Mesenchymal stem cell (in vitro differentiated cells and primary cell): ENCODE measurements at regions not wholly inside any gene's neighbourhood (a gene's known extent, or its start where the extent isn't known, plus 50 kb on each side); places are given as distances from the start of the nearest gene placed in this dataset.

Experiments
- DNase-seq: peaks from one replicate; pipeline ENCODE4 v3.0.0-alpha.2; 2013
- H2AFZ ChIP-seq: one replicate; pipeline ENCODE4 v1.6.1; 2013; ENCODE audit warnings: low read depth, mild to moderate bottlenecking, control low read depth, inconsistent platforms, low read length, moderate library complexity
- H2AK5ac ChIP-seq: 2 replicates; pipeline ENCODE4 v1.6.1; 2013; ENCODE audit warnings: low read length, moderate library complexity, mild to moderate bottlenecking, inconsistent platforms; ENCODE audit not compliant: severe bottlenecking
- H2BK120ac ChIP-seq: one replicate; pipeline ENCODE4 v1.6.1; 2013; ENCODE audit warnings: low read depth, mild to moderate bottlenecking, inconsistent platforms, low read length, moderate library complexity
- H2BK12ac ChIP-seq, 2 experiments: one replicate each; pipeline ENCODE4 v1.6.1; 2013; ENCODE audit warnings: inconsistent platforms in 2 of 2, low read length in 2 of 2, mild to moderate bottlenecking in 2 of 2, moderate library complexity in 2 of 2, control low read depth in 1 of 2
- H2BK15ac ChIP-seq: one replicate; pipeline ENCODE4 v1.6.1; 2013; ENCODE audit warnings: mild to moderate bottlenecking, low read depth, inconsistent platforms; ENCODE audit not compliant: poor library complexity, severe bottlenecking
- H2BK5ac ChIP-seq: 2 replicates; pipeline ENCODE4 v1.6.1; 2013; ENCODE audit warnings: low read depth, mild to moderate bottlenecking, low read length, control low read depth, inconsistent platforms; ENCODE audit not compliant: poor library complexity, severe bottlenecking
- H3K14ac ChIP-seq, 2 experiments: one replicate each; pipeline ENCODE4 v1.6.1; 2013; ENCODE audit warnings: inconsistent platforms in 2 of 2, low read length in 2 of 2, control low read depth in 1 of 2, mild to moderate bottlenecking in 1 of 2, moderate library complexity in 1 of 2
- H3K18ac ChIP-seq, 2 experiments: one replicate each; pipeline ENCODE4 v1.6.1; 2013; ENCODE audit warnings: inconsistent platforms in 2 of 2, low read length in 2 of 2, control low read depth in 1 of 2, low read depth in 1 of 2, mild to moderate bottlenecking in 1 of 2
- H3K23ac ChIP-seq, 2 experiments: one replicate each; pipeline ENCODE4 v1.6.1; 2013; ENCODE audit warnings: inconsistent platforms in 2 of 2, low read length in 2 of 2, mild to moderate bottlenecking in 2 of 2, moderate library complexity in 2 of 2, control low read depth in 1 of 2
- H3K27ac ChIP-seq: 2 replicates; pipeline ENCODE4 v1.5.1; 2013; ENCODE audit warnings: mild to moderate bottlenecking, moderate library complexity, low read length, control low read depth, inconsistent platforms; ENCODE audit not compliant: poor library complexity, severe bottlenecking
- H3K27me3 ChIP-seq, 2 experiments: 2 replicates each; pipeline versions ENCODE4 v1.6.1 to v1.7.0; 2013; ENCODE audit warnings: low read length in 2 of 2, mild to moderate bottlenecking in 2 of 2, moderate library complexity in 2 of 2, control low read depth in 1 of 2, inconsistent platforms in 1 of 2; ENCODE audit not compliant: control insufficient read depth in 1 of 2, insufficient read depth in 1 of 2
- H3K36me3 ChIP-seq, 2 experiments: 2 replicates each; pipeline versions ENCODE4 v1.6.1 to v1.7.0; 2013; ENCODE audit warnings: low read length in 2 of 2, control low read depth in 1 of 2, inconsistent platforms in 1 of 2, low read depth in 1 of 2, mild to moderate bottlenecking in 1 of 2; ENCODE audit not compliant: insufficient read depth in 2 of 2, control insufficient read depth in 1 of 2
- H3K4ac ChIP-seq, 2 experiments: one replicate each; pipeline ENCODE4 v1.6.1; 2013; ENCODE audit warnings: inconsistent platforms in 2 of 2, low read length in 2 of 2, mild to moderate bottlenecking in 2 of 2, moderate library complexity in 2 of 2, control low read depth in 1 of 2, low read depth in 1 of 2
- H3K4me1 ChIP-seq: 2 replicates; pipeline ENCODE4 v1.6.1; 2013; ENCODE audit warnings: low read depth, low read length, control low read depth; ENCODE audit not compliant: control insufficient read depth, insufficient read depth
- H3K4me2 ChIP-seq: 2 replicates; pipeline ENCODE4 v1.6.1; 2013; ENCODE audit warnings: low read length, mild to moderate bottlenecking, inconsistent platforms; ENCODE audit not compliant: poor library complexity, severe bottlenecking
- H3K4me3 ChIP-seq, 2 experiments: 2 replicates each; pipeline versions ENCODE4 v1.5.1 to v1.7.0; 2013; ENCODE audit warnings: low read length in 2 of 2, mild to moderate bottlenecking in 2 of 2, control low read depth in 1 of 2, low read depth in 1 of 2; ENCODE audit not compliant: insufficient read depth in 1 of 2
- H3K79me1 ChIP-seq: replicated peaks from 2 replicates; pipeline ENCODE4 v1.6.1; 2013; ENCODE audit warnings: mild to moderate bottlenecking, control low read depth, low read length, inconsistent platforms; ENCODE audit not compliant: poor library complexity, severe bottlenecking
- H3K9ac ChIP-seq: 2 replicates; pipeline ENCODE4 v1.7.0; 2013; ENCODE audit warnings: mild to moderate bottlenecking, low read length, moderate library complexity
- H3K9me3 ChIP-seq: 2 replicates; pipeline ENCODE4 v1.7.0; 2013; ENCODE audit warnings: mild to moderate bottlenecking, low read length; ENCODE audit not compliant: control insufficient read depth
- H4K8ac ChIP-seq: one replicate; pipeline ENCODE4 v1.6.1; 2013; ENCODE audit warnings: inconsistent platforms, mild to moderate bottlenecking, low read length, moderate library complexity
- H4K91ac ChIP-seq: one replicate; pipeline ENCODE4 v1.6.1; 2013; ENCODE audit warnings: mild to moderate bottlenecking, low read length, inconsistent platforms
- WGBS: methylation state at CpG from one replicate; pipeline ENCODE4 v1.1.7; 2013; ENCODE audit warnings: mixed read lengths; 5-methylcytosine and 5-hydroxymethylcytosine counted together

DNA sequence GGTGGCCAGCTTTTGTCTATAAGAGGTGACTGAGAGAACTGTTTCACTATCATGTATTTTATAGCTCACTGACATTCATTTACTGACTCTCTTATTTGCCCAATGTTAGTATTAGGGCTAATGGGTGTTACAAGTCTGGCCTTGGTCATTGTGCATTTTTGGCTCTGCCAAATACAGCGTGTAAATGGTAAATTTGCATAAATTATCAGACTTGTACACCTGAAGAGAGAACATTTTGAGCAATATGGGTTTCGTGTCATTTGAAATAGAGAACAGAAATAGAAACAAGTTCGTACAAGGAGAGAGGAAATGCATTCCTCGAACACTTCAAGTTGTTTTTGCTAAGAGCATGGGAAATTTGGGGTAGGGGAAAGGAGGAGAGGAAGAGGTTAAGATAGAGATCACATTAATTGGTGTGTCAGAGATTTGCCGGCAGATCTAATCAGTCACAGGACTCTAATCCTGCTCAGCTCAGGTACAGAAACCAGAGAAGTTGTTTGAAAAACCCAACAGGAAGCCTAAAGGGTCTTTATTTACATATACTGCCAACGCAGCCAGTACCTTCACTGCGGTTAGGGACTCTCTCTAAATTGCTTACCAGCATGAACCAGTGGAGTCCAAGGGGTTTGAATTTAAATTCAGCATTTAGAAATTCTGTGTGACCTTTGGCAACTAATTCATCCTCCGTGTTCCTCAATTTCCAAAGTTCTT, 261.5 kb downstream of the GPATCH2 start:
- Histone ChIP-seq H3K4me3 (no peak overlapping the region), H2BK15ac (no peak overlapping the region), H4K8ac (no peak overlapping the region), H3K18ac (no peak overlapping the region), H2BK12ac (no peak overlapping the region), H3K27me3 (no peaks in the 10 kb centered on the region), H3K27ac (no peak overlapping the region), H3K14ac (no peak overlapping the region), H3K4ac (no peak overlapping the region), H3K36me3 (no peaks in the 10 kb centered on the region), H4K91ac (no peak overlapping the region), H2AK5ac (no peak overlapping the region), H2BK120ac (no peak overlapping the region), H3K9me3 (no peaks in the 10 kb centered on the region), H3K23ac (no peak overlapping the region), H2BK5ac (no peak overlapping the region), H3K4me2 (no peak overlapping the region), H3K4me1 (peaks cover 1% of the 10 kb centered on the region), H3K9ac (no peak overlapping the region), H3K79me1 (no peaks in the 10 kb centered on the region), H2AFZ (no peak overlapping the region)
- 12% methylated on average over 8 of the region's 8 CpGs for WGBS
- no peak for DNase-seq

DNA sequence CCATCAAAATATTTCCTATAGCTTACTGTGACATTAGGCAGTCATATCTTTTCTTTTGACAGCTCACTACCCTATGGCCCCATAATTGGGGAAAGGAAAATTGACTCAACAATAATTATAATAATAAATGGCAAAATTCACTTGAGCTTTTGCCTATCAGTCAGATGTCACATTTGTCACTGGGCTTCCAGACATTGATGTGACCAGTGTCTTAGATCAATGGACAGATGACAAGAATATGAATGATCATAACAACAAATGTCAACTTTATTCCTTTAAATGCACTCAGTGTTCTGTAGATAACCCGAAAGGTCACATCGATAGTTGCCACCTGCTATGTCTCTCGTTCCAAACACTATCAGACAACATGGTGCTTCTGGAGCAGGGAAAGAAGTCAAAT, 266.7 kb downstream of the GPATCH2 start:
- H2BK15ac ChIP-seq, result no peak overlapping the region
- no peaks in the 10 kb centered on the region for H3K9me3 ChIP-seq
- H3K4me3 ChIP-seq, result no peak overlapping the region
- H2BK120ac ChIP-seq, result no peak overlapping the region
- no peak overlapping the region for H3K18ac ChIP-seq
- no peak overlapping the region for H3K9ac ChIP-seq
- DNase-seq, result no peak
- no peak overlapping the region for H2AFZ ChIP-seq
- H4K8ac ChIP-seq, result no peak overlapping the region
- H3K4me1 ChIP-seq, result no peaks in the 10 kb centered on the region
- H3K14ac ChIP-seq, result no peak overlapping the region
- H3K27ac ChIP-seq, result no peak overlapping the region
- no peak overlapping the region for H3K23ac ChIP-seq
- H3K79me1 ChIP-seq, result no peaks in the 10 kb centered on the region
- no peak overlapping the region for H3K4ac ChIP-seq
- H4K91ac ChIP-seq, result no peak overlapping the region
- H2AK5ac ChIP-seq, result no peak overlapping the region
- H3K36me3 ChIP-seq, result no peaks in the 10 kb centered on the region
- WGBS, result 99% methylated on average over 3 of the region's 3 CpGs
- H2BK12ac ChIP-seq, result no peak overlapping the region
- no peak overlapping the region for H2BK5ac ChIP-seq
- H3K27me3 ChIP-seq, result no peaks in the 10 kb centered on the region
- H3K4me2 ChIP-seq, result no peak overlapping the region

- H3K4ac ChIP-seq, result no peak overlapping the region
- no peaks in the 10 kb centered on the region for H3K9me3 ChIP-seq
- peak overlapping the region in 1 of 2 experiments; percentile 35 for H3K14ac ChIP-seq
- H2BK15ac ChIP-seq, result no peak overlapping the region
- no peaks in the 10 kb centered on the region for H3K4me1 ChIP-seq
- no peaks in the 10 kb centered on the region for H3K36me3 ChIP-seq
- no peaks in the 10 kb centered on the region for H3K27me3 ChIP-seq
- H3K18ac ChIP-seq, result peak overlapping the region in 1 of 2 experiments; percentile 11
- no peak overlapping the region for H2AK5ac ChIP-seq
- no peak overlapping the region for H2BK120ac ChIP-seq
- no peaks in the 10 kb centered on the region for H3K79me1 ChIP-seq
- 59% methylated on average over 4 of the region's 4 CpGs for WGBS
- H2BK5ac ChIP-seq, result no peak overlapping the region
- no peak overlapping the region for H3K23ac ChIP-seq
- no peak overlapping the region for H4K8ac ChIP-seq
- H3K27ac ChIP-seq, result no peak overlapping the region
- H3K4me3 ChIP-seq, result no peak overlapping the region
- H4K91ac ChIP-seq, result no peak overlapping the region
- no peak overlapping the region for H3K9ac ChIP-seq
- no peak overlapping the region for H2AFZ ChIP-seq
- no peak overlapping the region for H3K4me2 ChIP-seq
- no peak overlapping the region for H2BK12ac ChIP-seq
- DNase-seq, result no peak
These were observed 267.6 kb downstream of the GPATCH2 start for GRCh38 chr1:217363319-217363718.

GRCh38 chr1:217360510-217360909, 270.4 kb downstream of the GPATCH2 start:
- H2BK120ac ChIP-seq, result no peak overlapping the region
- no peak overlapping the region for H2AFZ ChIP-seq
- no peak overlapping the region for H2BK15ac ChIP-seq
- no peak overlapping the region for H3K4me3 ChIP-seq
- WGBS, result 89% methylated on average over 4 of the region's 4 CpGs
- no peak overlapping the region for H3K18ac ChIP-seq
- no peak overlapping the region for H3K14ac ChIP-seq
- no peak overlapping the region for H2BK5ac ChIP-seq
- H3K36me3 ChIP-seq, result no peaks in the 10 kb centered on the region
- no peaks in the 10 kb centered on the region for H3K27me3 ChIP-seq
- no peaks in the 10 kb centered on the region for H3K4me1 ChIP-seq
- H3K4me2 ChIP-seq, result no peak overlapping the region
- H3K23ac ChIP-seq, result no peak overlapping the region
- H2BK12ac ChIP-seq, result no peak overlapping the region
- no peak overlapping the region for H4K8ac ChIP-seq
- H2AK5ac ChIP-seq, result no peak overlapping the region
- no peak overlapping the region for H4K91ac ChIP-seq
- H3K9me3 ChIP-seq, result no peaks in the 10 kb centered on the region
- no peak overlapping the region for H3K4ac ChIP-seq
- no peak overlapping the region for H3K27ac ChIP-seq
- DNase-seq, result no peak
- no peaks in the 10 kb centered on the region for H3K79me1 ChIP-seq
- H3K9ac ChIP-seq, result no peak overlapping the region
